RCC 7860 (cell line): ENCODE measurements at regions not wholly inside any gene's neighbourhood (a gene's known extent, or its start where the extent isn't known, plus 50 kb on each side); places are given as distances from the start of the nearest gene placed in this dataset.

ENCODE experiments used
- DNase-seq: peaks from one replicate; pipeline ENCODE4 v3.0.0-alpha.2; 2015; ENCODE audit warnings: low spot score
- FAIRE-seq: peaks from 2 replicates; lab custom pipeline; 2012; peaks lifted over from hg19 to GRCh38; lab: Jason Lieb, UNC

DNA sequence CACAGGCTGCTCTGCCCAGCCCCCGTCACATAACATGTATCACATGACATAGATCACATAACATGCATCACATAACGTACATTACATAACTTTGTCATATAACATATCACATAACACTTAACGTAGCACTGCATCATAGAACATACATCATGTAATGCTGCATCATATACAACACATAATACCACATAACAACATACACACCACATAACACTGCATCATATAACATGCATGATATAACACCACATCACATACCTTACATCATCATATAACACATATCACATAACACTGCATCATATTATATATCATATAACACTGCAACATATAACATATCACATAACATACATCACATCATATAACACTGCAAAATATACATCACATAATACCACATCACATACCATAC lies 83.8 kb downstream of the AXIN2 start:
- DNase-seq: no peak
- no peak for FAIRE-seq

DNA sequence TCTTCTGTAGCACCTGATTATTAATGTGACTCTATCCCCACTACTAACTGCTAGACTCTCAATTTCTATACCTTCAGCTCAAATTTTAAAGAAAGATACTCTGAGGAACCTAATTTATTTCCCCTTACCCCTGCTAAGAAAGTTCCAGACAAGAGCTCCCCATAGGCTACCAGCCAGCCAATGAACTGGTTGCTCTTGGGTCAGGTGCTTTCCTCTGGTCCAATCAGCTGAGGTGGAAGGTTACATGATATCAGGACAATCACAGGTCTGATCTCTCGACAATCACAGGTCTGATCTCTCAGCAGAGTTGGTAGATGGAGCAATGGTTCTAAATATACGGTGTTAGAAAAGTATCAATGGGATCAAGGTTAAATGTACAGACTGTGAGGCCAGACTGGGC lies 86.8 kb downstream of the AXIN2 start:
- FAIRE-seq: no peak
- no peak for DNase-seq

DNA sequence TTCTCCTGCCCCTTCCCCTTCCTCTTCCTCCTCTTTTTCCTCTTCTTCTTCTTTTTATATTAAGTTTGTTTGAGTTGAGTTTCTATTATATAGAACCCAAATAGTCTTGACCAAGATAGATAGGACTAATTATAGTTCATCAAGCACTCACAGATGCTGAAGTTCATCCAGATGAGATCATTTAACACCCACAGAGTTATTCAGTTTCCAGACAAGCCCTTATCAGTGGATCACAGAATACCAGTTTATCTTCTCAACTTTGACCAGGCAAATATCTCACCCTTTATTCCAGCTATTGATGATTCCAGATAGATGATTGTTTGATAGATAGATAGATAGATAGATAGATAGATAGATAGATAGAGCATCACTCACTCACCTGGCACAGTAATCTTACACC lies 87.5 kb downstream of the AXIN2 start:
- no peak for DNase-seq
- no peak for FAIRE-seq

DNA sequence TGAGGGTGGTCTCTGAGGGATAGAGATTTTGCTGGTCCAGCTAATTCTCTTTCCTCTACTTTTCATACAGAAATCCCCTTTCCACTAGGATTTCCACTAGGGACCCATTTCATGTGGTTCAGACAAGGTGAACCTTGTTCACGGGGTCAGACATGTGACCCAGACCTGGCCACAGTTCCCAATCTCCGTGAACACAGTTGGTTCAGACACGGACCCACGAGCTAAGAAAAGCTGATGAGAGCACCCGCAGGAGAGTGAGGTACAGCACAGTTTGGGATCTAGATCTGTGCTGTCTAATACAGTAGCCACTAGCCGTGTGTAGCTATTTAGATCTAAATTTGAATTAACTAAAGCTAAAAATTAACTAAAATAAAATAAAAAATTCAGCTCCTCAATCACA lies 88.1 kb downstream of the AXIN2 start:
- no peak for DNase-seq
- no peak for FAIRE-seq

DNA sequence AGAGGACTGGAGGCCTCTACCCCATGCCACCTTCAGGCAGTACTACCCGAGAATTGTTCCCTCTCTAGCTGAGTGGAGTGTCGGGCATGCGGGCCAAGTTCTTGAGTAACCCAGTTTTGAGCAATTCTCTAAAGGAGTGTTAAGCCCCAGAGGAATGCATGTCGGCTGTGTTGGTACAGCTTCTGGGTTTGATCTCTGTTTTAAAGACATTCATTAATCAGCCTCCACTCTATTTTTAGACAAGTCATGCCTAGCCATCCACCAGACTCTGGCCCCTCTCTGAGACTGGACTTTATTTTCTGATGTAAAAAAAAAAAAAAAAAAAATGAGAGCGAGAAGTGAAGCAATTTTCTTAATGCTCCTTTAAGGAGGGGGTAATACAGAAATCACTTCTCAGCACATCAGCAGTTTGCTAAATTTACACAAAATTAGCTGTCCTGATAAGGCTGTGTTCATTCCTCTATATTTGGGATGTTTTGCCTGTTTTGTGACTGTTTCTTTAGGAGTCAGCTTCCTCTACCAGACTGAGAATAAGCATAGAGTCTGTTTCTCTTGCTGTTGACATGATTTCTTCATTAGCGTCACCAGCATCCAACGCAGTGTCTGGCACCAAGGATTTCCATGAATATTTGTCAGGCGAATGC lies 88.7 kb downstream of the AXIN2 start:
- no peak for DNase-seq
- no peak for FAIRE-seq

DNA sequence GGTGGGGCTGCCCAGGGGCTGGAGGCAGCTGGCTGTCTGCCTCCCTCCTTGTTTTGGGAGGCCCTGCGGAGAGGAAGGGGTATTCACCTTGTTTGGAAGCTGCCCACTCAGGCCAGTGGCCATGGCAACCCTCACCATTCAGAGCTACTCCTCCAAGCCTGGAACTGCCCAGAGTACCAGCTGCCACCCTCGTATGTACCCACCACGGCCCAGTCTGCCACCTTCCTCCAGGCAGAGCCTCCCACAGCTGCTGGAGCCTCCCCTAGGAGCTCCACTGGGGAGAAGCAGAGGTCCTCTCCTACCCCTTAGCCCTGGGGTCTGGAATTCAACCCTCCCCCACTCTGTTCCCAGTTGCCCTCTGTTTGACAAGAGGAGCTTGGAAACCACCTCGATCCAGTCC lies 90.7 kb downstream of the AXIN2 start:
- FAIRE-seq (no peak), DNase-seq (no peak)

DNA sequence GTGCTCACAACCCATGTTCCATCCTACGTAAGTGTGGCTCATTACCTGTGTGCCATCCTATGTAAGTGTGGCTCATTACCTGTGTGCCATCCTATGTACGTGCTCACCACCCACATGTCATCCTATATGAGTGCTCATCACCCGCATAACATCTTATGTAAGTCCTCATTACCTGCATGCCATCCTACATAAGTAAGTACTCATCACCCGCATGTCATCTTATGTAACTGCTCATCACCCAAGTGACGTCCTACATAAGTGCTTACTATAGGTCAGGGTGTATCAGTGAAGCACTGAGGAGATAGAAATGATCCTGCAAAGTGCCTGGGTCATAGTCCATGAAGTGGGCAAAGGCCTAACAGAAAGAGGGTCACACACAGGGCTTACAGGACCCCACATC lies 93.1 kb downstream of the AXIN2 start:
- DNase-seq: no peak
- FAIRE-seq: no peak

DNA sequence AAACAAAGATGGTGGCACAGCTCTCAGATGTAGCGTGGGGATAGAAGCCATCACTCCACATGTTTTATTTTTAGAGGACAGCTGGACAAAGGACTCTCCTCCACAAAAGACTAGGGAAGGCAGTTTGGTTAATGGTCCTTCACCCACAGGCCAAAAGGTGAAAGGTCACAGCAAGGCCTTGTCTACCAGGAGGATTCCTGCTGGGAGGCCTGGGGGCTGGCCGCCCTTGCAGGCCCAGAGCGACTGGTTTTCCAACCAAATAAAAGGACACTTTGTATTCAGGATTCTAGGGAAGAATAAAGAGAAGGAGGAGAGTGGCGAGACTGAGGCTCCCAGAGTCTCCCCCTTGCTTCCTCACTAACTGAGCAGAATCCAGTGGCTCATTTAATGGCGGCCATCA lies 94.3 kb downstream of the AXIN2 start:
- no peak for FAIRE-seq

DNA sequence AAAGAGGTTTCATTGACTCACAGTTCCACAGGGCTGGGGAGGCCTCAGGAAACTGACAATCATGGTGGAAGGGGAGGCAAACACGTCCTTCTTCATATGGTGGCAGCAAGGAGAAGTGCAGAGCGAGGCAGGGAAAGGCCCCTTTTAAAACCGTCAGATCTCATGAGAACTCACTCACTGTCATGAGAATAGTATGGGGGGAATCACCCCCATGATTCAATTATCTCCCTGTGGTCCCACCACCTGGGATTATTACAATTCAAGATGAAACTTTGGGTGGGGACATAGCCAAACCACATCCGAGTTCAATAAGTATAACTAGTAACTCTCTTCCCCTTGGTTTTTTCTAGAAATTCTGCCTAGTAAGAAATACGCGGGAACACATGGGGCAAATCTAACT lies 94.9 kb downstream of the AXIN2 start:
- DNase-seq: no peak
- no peak for FAIRE-seq

More for the DNA sequence above, 94.3 kb downstream of the AXIN2 start:
- DNase-seq: no peak

DNA sequence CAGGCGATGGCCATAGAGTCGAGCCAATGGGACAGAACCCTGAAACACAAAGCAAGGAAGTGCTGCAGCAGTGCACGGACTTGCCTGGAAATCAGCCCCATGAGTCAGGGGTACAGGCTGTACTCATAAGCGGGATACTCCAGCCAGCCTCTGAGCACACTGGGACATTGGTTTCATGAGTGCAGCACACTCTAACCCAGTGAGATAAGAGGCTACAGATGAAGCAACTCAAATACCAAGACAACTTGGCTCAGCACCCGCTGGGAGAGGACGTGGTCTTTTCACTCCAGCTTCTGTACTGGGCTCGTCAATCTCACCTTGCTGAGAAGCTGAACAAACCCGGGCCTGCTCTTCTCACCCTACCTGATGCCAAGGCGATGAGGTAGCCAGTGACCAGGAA lies 98.2 kb downstream of the AXIN2 start:
- DNase-seq (no peak), FAIRE-seq (no peak)

DNA sequence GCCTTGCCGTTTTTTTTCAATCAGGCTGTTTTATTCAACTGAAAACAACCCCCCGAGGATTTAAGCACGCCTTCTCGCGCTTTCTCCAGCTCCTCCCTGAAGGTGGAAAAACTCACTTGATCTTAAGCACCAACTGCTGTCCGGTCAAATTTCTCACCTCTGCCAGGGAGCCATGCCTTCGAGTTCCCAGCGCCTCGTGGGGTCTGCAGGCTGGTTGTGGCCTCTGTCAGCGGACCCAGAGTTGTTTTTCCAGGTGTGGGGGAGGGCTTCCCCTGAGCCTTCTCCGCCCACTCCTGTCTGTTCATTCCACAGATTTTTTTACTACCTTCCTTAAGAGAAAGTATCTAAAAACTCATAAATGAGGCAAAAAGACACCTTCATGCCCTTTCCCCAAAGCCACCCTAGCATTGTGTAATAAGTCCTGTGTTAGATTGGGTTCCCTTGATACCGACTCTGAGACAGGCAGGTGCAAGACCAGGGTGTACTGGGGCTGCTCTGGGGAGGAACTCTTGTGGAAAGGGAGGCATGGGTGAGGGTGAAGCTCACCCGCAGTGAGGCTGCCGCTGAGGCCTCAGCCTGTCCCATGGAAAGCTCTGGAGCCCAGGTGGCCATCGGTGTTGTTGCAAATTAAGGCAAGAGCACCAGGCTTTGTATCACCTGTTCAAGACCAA lies 101.6 kb downstream of the AXIN2 start:
- FAIRE-seq (no peak), DNase-seq (no peak)

DNA sequence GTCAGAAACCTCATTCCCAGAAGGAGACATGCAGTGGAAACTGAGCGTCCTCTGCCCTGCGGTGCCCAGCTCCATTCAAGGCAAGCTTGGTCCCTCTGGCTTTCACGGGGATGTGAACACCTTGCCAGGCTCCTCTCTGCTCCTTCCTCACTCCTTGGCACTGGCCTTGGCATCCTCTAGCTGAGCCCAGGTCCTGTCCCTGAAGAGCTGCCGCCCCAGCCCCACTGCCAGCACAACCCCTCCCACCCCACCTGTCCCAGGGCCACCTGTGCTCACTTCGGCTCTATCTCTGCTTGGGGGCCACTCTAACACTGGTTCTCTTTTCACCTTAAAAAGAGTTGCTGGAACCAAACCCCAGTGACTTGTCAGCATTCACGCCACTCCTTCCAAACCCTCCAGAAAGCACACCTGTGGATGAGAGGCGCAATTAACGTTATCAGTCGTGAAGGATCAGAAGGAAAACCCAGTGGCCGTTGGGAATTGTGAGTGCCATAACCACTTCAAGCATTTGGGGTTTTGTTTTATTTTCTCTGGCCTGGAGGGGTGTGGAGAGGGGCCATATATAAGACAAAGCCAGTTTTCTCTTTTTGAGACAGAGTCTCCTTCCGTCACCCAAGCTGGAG lies 103.7 kb downstream of the AXIN2 start:
- no peak for DNase-seq
- FAIRE-seq: no peak

DNA sequence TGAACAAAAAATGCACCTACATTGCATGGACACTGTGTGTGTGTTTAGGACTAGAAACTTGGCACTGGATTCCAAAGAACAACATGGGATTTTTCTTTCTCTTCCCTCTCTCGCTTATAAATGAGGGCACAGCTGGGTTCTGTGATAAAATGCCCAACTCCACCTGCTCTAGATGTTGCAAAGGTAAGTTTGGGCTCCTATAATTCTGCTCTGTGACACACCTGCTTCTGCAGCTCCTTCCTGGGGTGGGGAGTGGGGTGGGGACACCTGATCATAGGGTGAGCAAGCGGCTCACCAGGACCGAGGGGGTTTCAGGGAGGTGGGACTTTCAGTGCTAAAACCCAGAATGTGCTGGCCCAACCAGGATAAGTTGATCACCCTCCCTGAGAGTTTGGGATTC lies 104.3 kb downstream of the AXIN2 start:
- no peak for DNase-seq
- FAIRE-seq: no peak

DNA sequence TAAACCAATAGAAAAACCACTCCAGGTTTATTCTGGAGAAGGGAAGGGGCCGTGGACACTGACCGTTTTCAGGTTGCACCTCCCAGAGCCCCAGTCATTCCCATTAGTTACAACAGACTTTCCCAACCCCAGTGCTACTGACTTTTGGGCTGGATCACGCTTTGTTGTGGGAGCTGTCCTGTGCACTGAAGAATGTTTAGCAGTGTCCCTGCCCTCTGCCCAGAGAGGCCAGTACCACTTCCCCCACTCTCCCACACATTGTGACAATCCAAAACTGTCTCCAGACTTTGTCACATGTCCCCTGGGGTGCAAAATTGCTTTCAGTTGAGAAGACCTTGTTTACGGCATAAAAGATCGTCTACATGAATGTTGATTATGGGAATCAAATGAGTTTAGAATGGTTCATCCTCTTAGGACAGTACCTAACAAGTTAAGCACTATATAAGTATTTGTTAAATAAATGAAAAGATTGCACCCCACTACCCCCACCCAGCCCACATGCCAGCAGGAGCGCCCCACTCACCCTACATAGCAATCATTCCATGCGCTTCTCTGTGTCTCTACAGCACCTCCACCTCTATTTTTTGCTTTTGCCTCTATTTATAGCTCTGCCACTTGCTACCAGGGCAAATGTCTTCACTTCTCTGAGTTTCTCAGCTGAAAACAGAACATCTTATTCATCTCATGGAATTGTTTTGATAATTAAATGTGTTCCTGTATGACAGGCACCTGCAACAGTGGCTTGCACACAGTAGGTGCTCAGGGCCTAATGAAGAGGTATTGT lies 104.9 kb downstream of the AXIN2 start:
- no peak for FAIRE-seq

DNA sequence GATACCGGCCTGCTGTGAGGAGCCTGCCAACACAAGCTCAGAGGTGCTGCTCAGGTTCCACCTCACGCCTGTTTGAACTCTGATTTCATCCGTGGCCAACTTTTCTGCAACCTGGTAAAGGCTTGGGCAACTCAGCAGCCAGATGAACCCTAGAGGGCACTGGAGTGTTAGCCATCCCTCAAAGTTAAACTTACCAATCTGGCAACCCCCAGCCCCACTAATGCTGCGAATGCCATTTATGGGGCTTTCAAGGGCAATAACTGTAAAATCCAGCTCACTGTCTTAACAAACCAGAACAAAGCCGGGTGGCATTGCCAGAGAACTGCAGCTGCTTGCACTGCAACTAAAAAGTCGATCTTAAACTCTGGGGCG lies 105.5 kb downstream of the AXIN2 start:
- DNase-seq: no peak

More for the DNA sequence above, 104.9 kb downstream of the AXIN2 start:
- DNase-seq: no peak

DNA sequence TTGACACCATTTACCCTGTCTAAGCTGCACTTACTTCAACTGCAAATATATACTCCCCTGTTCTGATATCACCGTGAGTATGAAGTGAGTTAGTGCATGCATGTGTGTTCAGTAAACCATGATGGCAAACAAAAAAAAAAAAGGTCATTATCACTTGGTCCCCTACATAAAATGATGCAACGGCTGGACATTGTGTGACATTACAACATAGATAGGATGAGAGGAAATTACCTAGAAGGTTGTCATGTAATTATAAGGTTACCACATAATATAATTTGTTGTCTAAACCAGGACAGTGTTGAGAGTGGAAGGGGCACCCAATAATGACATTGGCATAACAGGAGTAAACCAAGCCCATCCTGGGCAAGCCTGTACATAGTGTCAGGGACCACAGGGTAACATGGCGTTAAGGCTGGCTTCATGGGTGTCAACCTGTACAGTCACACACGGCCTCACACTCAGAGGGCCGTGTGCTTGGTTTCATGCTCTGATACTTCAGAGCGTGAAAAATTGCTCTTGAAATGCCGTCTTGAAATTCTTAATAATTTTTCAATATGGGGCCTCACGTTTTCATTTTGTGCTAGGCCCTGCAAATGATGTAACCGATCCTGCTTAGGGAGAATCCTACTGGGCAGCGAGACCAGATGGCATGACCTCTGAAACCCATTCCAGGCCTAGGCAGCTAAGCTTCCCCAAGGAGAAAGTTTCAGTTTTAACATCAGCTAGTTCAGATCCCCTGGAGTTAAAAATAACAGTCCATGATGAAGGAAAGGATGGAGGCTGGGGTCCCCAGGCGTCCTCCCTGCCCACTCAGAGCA lies 106.1 kb downstream of the AXIN2 start:
- no peak for DNase-seq
- no peak for FAIRE-seq

More for the DNA sequence above, 105.5 kb downstream of the AXIN2 start:
- no peak for FAIRE-seq

DNA sequence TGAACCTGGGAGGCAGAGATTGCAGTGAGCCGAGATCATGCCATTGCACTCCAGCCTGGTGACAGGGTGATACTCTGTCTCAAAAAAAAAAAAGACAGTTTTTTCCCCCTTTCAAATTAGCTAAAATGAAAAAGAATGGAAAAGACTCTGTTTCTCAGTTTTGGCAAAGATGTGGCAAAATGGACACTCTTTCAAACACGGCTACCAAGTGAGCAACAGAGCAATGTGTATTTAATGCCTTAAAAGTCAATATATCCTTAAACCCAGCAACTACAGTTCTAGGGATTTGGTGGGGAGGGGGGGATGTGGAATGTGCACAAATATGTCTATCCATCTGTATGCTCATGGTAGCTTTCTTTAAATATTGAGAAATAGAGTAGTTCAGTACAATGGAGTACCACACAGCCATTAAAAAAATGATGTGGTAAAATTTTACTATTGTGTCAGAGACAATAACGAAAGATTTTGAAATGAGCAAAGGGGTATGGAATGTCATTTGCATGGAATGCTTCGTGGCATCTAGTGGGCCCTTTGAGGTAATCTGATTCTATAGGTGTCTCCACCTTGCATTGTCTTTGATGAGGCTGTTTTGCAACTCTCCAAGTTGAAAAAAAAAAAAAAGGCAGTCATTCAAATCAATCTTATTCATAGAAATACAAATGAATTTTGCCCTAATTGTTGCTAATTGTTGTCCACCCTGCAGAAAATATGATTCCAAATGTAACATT lies 108.1 kb downstream of the AXIN2 start:
- FAIRE-seq (no peak), DNase-seq (no peak)

DNA sequence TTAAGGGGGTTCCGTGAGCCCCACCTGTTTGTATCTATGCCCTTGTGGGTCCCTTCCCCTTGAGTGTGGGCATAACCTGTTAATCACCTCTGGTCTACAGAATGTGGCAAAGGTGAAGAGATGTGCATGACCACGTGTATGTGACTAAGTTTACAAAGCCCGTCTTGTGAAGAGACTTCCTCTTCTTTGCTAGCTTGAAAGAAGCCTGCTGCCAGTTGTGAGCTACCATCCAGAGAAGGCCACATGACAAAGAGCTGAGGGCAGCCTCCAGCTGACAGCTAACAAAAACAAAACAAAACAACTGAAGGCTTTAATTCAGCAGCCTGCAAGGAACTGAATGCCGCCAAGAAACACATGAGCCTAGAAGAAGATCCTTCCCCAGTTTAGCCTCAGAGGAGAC lies 112.0 kb downstream of the AXIN2 start:
- FAIRE-seq (no peak), DNase-seq (no peak)

DNA sequence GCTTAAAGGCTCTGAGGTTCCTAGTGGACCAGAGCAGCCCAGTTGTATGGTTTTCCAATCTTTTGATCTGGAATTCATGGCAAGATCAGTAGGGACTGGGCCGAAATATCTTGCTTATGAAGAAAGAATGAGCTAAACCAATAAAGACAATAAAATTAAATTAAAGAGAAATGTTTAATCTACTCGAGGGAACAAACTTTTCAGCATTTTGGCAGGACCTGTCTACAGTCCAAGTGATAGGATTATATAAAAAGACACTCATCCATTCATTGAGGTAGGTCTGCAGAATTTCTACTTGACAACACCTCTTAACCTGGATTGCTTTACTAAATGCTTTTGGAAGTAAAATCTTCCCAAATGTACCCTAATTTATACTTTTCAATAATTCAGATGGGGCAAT lies 113.6 kb downstream of the AXIN2 start:
- FAIRE-seq (no peak), DNase-seq (no peak)

DNA sequence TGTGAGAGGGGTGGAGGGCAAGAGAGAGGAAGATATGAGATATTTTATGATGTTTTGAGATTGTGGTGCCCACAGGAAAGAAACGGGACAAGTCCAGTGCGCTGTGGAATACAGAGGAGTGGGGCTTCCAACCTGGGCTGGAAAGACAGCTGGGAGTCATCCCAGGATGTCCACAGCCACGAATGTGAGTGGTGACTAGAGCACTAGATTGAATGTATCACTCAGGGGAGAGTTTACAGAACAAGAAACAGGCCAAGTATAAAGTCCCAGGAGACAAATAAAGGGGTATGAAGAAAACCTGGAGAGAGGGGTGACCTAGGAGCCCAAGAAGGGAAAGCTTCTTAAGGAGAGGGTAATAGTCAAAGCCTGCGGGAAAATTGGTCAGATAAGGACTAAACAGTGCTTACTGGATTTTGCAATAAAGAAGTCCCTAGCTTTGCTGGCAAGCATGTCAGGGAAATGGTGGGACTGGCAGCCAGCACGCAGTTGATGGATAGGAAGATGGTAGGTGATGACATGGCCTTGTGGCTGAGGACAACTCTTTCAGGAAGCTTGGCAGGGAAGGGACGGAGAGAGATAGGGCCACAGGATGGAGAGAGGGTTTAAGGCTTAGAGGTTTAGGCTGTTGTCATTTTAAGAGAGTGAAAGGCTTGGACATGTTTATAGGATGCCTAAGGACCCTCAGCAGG lies 114.5 kb downstream of the AXIN2 start:
- no peak for DNase-seq
- FAIRE-seq: no peak
